HCT116 (cell line): ENCODE measurements at regions not wholly inside any gene's neighbourhood (a gene's known extent, or its start where the extent isn't known, plus 50 kb on each side); places are given as distances from the start of the nearest gene placed in this dataset.

ENCODE experiments used
- ATAC-seq: fragments of 200-7000 bp; cut with Tn5 transposase; 2 replicates; pipeline ENCODE4 v1.9.1; 2020; ENCODE audit warnings: mild to moderate bottlenecking, moderate library complexity
- BruUV-seq: library from RNA; stranded (reverse); fragments of 400-500 nt; replicated peaks from 2 replicates; lab custom pipeline; 2021; lab: Mats Ljungman, UMichigan
- CTCF ChIA-PET: fragments of 300-600 bp; sonication (Branson Sonifier 250); formaldehyde crosslinking; loops from one replicate; lab custom pipeline; 2021; ENCODE audit warnings: antibody characterized with exemption; lab: Charles Lee
- POLR2A ChIA-PET: fragments of 300-600, 350-600 bp; sonication (Branson Sonifier 250); formaldehyde crosslinking; loops from one replicate; lab custom pipeline; 2021; ENCODE audit warnings: antibody characterized with exemption; lab: Charles Lee
- RAD21 ChIA-PET, 2 experiments: fragments of 300-600 bp; sonication (Branson Sonifier 250); formaldehyde crosslinking; loops; one replicate each; lab custom pipeline; 2023; ENCODE audit warnings: low total read pairs in 2 of 2; ENCODE audit not compliant: uncharacterized antibody in 2 of 2, unreplicated experiment in 2 of 2, low non-redundant PET in 1 of 2; lab: Charles Lee
- DNase-seq: peaks from one replicate; pipeline ENCODE4 v3.0.0-alpha.2; 2010; ENCODE audit warnings: low read depth, low spot score
- H2AFZ ChIP-seq: fragments of 200-600 bp; shearing (Covaris generic), sonication (generic); 2 replicates; pipeline ENCODE4 v1.6.1; 2017; ENCODE audit warnings: low read depth, mixed run types, mixed read lengths, antibody characterized with exemption, low read length; ENCODE audit not compliant: poor library complexity, severe bottlenecking
- H3K27ac ChIP-seq: 2 replicates; pipeline ENCODE4 v1.5.1; 2012; ENCODE audit warnings: low read depth, low read length
- H3K27me3 ChIP-seq: fragments of 200-600 bp; sonication (generic); 2 replicates; pipeline ENCODE4 v1.6.1; 2016; ENCODE audit warnings: mixed run types, low read length, mixed read lengths; ENCODE audit not compliant: insufficient read depth
- H3K36me3 ChIP-seq, 2 experiments: fragments of 200-500 bp in 1 of 2; fragments of 200-600 bp in 1 of 2; sonication (Bioruptor generic) in 1 of 2; sonication (generic) in 1 of 2; 2 replicates each; pipeline versions ENCODE4 v1.5.1 to v1.6.1; 2014 to 2016; ENCODE audit warnings: low read length in 2 of 2, inconsistent platforms in 1 of 2, mixed read lengths in 1 of 2, mixed run types in 1 of 2; ENCODE audit not compliant: insufficient read depth in 2 of 2, control insufficient read depth in 1 of 2
- H3K4me1 ChIP-seq, 2 experiments: fragments of 200-600 bp in 1 of 2; sonication (generic) in 1 of 2; 2 replicates each; pipeline versions ENCODE4 v1.5.1 to v1.6.1; 2012 to 2017; ENCODE audit warnings: low read length in 2 of 2, inconsistent platforms in 1 of 2, mild to moderate bottlenecking in 1 of 2, mixed read lengths in 1 of 2, mixed run types in 1 of 2, moderate library complexity in 1 of 2; ENCODE audit not compliant: insufficient read depth in 2 of 2, control insufficient read depth in 1 of 2
- H3K4me2 ChIP-seq: fragments of 200-600 bp; sonication (generic); 2 replicates; pipeline ENCODE4 v1.6.1; 2017; ENCODE audit warnings: mixed run types, low read length, mixed read lengths
- H3K4me3 ChIP-seq, 2 experiments: fragments of 200-600 bp in 1 of 2; sonication (generic) in 1 of 2; replicated peaks in 1 of 2; 2 replicates each; pipeline ENCODE4 v1.5.1; 2011 to 2016; ENCODE audit warnings: low read length in 2 of 2, control low read depth in 1 of 2, low read depth in 1 of 2, mild to moderate bottlenecking in 1 of 2, mixed read lengths in 1 of 2, mixed run types in 1 of 2
- H3K79me2 ChIP-seq: fragments of 200-600 bp; sonication (generic); 2 replicates; pipeline ENCODE4 v1.6.1; 2017; ENCODE audit warnings: mild to moderate bottlenecking, mixed run types, low read length, moderate library complexity, mixed read lengths; ENCODE audit not compliant: insufficient read depth
- H3K9ac ChIP-seq: fragments of 200-600 bp; sonication (generic); 2 replicates; pipeline ENCODE4 v1.6.1; 2016; ENCODE audit warnings: low read length, mixed read lengths
- H3K9me2 ChIP-seq: fragments of 200-600 bp; sonication (generic), shearing (Covaris generic); 2 replicates; pipeline ENCODE4 v1.6.1; 2017; ENCODE audit warnings: mixed run types, mild to moderate bottlenecking, moderate library complexity; ENCODE audit not compliant: insufficient read depth
- H3K9me3 ChIP-seq, 2 experiments: fragments of 200-500 bp in 1 of 2; fragments of 200-600 bp in 1 of 2; sonication (Bioruptor generic) in 1 of 2; sonication (generic) in 1 of 2; 2 replicates each; pipeline ENCODE4 v1.6.1; 2014 to 2017; ENCODE audit warnings: low read length in 2 of 2, mixed read lengths in 2 of 2, inconsistent platforms in 1 of 2, low read depth in 1 of 2, mild to moderate bottlenecking in 1 of 2, mixed run types in 1 of 2, moderate library complexity in 1 of 2; ENCODE audit not compliant: control insufficient read depth in 1 of 2, insufficient read depth in 1 of 2
- H4K20me1 ChIP-seq: fragments of 200-600 bp; sonication (generic), shearing (Covaris generic); 2 replicates; pipeline ENCODE4 v1.6.1; 2017; ENCODE audit warnings: mixed run types, mild to moderate bottlenecking, moderate library complexity; ENCODE audit not compliant: insufficient read depth
- ATF3 ChIP-seq: IDR thresholded peaks from 2 replicates; pipeline ENCODE4 v1.6.1; 2012
- CBX3 ChIP-seq: IDR thresholded peaks from 2 replicates; pipeline ENCODE4 v1.6.1; 2012; ENCODE audit warnings: low read depth
- CTCF ChIP-seq, 3 experiments: fragments of 200-600 bp in 1 of 3; sonication (generic) in 1 of 3; IDR thresholded peaks in 2 of 3; conservative IDR thresholded peaks in 1 of 3; 2 replicates each; pipeline ENCODE4 v1.5.1; 2012 to 2017; ENCODE audit warnings: low read depth in 2 of 3, low read length in 2 of 3, antibody characterized with exemption in 1 of 3, borderline replicate concordance in 1 of 3, control low read depth in 1 of 3, mild to moderate bottlenecking in 1 of 3, mixed read lengths in 1 of 3, mixed run types in 1 of 3, moderate library complexity in 1 of 3; ENCODE audit not compliant: insufficient read depth in 1 of 3
- EGR1 ChIP-seq: IDR thresholded peaks from 2 replicates; pipeline ENCODE4 v1.6.1; 2012; ENCODE audit warnings: low read depth
- ELF1 ChIP-seq: IDR thresholded peaks from 2 replicates; pipeline ENCODE4 v1.6.1; 2012; ENCODE audit warnings: low read depth, borderline replicate concordance
- FOSL1 ChIP-seq: IDR thresholded peaks from 2 replicates; pipeline ENCODE4 v1.6.1; 2012; ENCODE audit warnings: low read depth
- JUND ChIP-seq: IDR thresholded peaks from 2 replicates; pipeline ENCODE4 v1.6.1; 2012
- POLR2A ChIP-seq: IDR thresholded peaks from 2 replicates; pipeline ENCODE4 v1.7.0; 2011; ENCODE audit warnings: borderline replicate concordance; ENCODE audit not compliant: insufficient read depth, insufficient read length; ENCODE audit errors: extremely low read depth
- POLR2AphosphoS5 ChIP-seq: IDR thresholded peaks from 2 replicates; pipeline ENCODE4 v1.6.1; 2011; ENCODE audit warnings: mild to moderate bottlenecking, low read depth, low read length, moderate library complexity
- SIN3A ChIP-seq: IDR thresholded peaks from 2 replicates; pipeline ENCODE4 v1.6.1; 2012; ENCODE audit warnings: low read depth
- SP1 ChIP-seq: IDR thresholded peaks from 2 replicates; pipeline ENCODE4 v1.6.1; 2012; ENCODE audit warnings: low read depth
- ZBTB33 ChIP-seq: IDR thresholded peaks from 2 replicates; pipeline ENCODE4 v1.6.1; 2011; ENCODE audit warnings: mild to moderate bottlenecking, low read length, moderate library complexity; ENCODE audit not compliant: insufficient replicate concordance; ENCODE audit errors: extremely low read depth
- ZNF274 ChIP-seq: fragments of 200-500 bp; sonication (Bioruptor generic); IDR thresholded peaks from 2 replicates; pipeline ENCODE4 v1.6.1; 2014; ENCODE audit warnings: mild to moderate bottlenecking, low read depth, low read length, inconsistent platforms
- intact Hi-C: fragments of 100-400 bp; cut with micrococcal nuclease; formaldehyde crosslinking; loops from 2 replicates; pipeline ENCODE4 v1.10.0; 2022

GRCh38 chr2:120404274-120404673, 58.3 kb downstream of the INHBB start:
- CTCF ChIA-PET = no interaction called here
- ATAC-seq = no peak
- peak overlapping the region; percentile 23; the same call in 1 of the 2 replicates for H3K4me2 ChIP-seq

GRCh38 chr2:120404941-120405758, 59.2 kb downstream of the INHBB start:
- Histone ChIP-seq H3K27ac (no peak overlapping the region), H3K9me3 (peaks cover 0 to 8% of the 10 kb centered on the region in 2 experiments; a peak in 2 of 4 replicates), H3K27me3 (no peaks in the 10 kb centered on the region), H3K4me3 (no peak overlapping the region), H3K79me2 (no peaks in the 10 kb centered on the region), H3K9ac (no peak overlapping the region), H3K4me2 (no peak overlapping the region), H3K36me3 (no peaks in the 10 kb centered on the region), H3K9me2 (no peaks in the 10 kb centered on the region), H4K20me1 (no peaks in the 10 kb centered on the region), H2AFZ (no peak overlapping the region), H3K4me1 (peaks cover 0 to 13% of the 10 kb centered on the region in 2 experiments; a peak in 2 of 4 replicates)
- DNase-seq = no peak
- intact Hi-C loops = no loop called here
- POLR2A ChIA-PET = no interaction called here
- CTCF ChIA-PET = no interaction called here
- BruUV-seq = no TSS peak
- ATAC-seq = no peak
- RAD21 ChIA-PET = no interaction called here
- no peak for TF ChIP-seq JUND
- no peak for TF ChIP-seq SP1
- no peak for TF ChIP-seq CTCF (IDR thresholded peaks at IDR 0.05 in 2 of 3, conservative IDR thresholded peaks at IDR 0.05 in 1 of 3; ENCODE audit: borderline replicate concordance in 1 of 3, insufficient read depth in 1 of 3, low read depth in 2 of 3, low read length in 2 of 3)
- TF ChIP-seq POLR2AphosphoS5 = no peak
- no peak for TF ChIP-seq POLR2A
- TF ChIP-seq ZNF274 = no peak
- TF ChIP-seq CBX3 = no peak
- no peak for TF ChIP-seq ATF3
- TF ChIP-seq ZBTB33 = no peak

More at GRCh38 chr2:120404274-120404673, 58.3 kb downstream of the INHBB start:
- no TSS peak for BruUV-seq
- Histone ChIP-seq H3K27ac (no peak overlapping the region), H3K9me3 (peaks cover 0 to 4% of the 10 kb centered on the region in 2 experiments; a peak in 2 of 4 replicates), H3K9ac (no peak overlapping the region), H4K20me1 (no peaks in the 10 kb centered on the region), H2AFZ (no peak overlapping the region), H3K4me3 (no peak overlapping the region), H3K27me3 (no peaks in the 10 kb centered on the region), H3K9me2 (no peaks in the 10 kb centered on the region), H3K36me3 (no peaks in the 10 kb centered on the region), H3K79me2 (no peaks in the 10 kb centered on the region), H3K4me1 (peaks cover 6 to 22% of the 10 kb centered on the region in 2 experiments)
- DNase-seq = no peak
- no peak for TF ChIP-seq ATF3
- no peak for TF ChIP-seq SIN3A
- TF ChIP-seq FOSL1 = no peak
- TF ChIP-seq ELF1 = no peak
- no peak for TF ChIP-seq EGR1
- TF ChIP-seq ZNF274 = no peak
- TF ChIP-seq CBX3 = no peak
- TF ChIP-seq JUND = no peak
- no peak for TF ChIP-seq POLR2AphosphoS5
- POLR2A ChIA-PET = no interaction called here
- intact Hi-C loops = no loop called here
- RAD21 ChIA-PET = no interaction called here
